Heart right ventricle (tissue), 16 donors: ENCODE measurements at regions not wholly inside any gene's neighbourhood (a gene's known extent, or its start where the extent isn't known, plus 50 kb on each side); places are given as distances from the start of the nearest gene placed in this dataset.
A peak's percentile ranks its signal among the peaks of the same experiment; 100 is the strongest.

Source experiments
- ATAC-seq, 8 donors: fragments of 200-7000 bp; cut with Tn5 transposase; one replicate each; pipeline ENCODE4 v1.9.1; 2020; ENCODE audit warnings: mild to moderate bottlenecking in 8 of 8, moderate library complexity in 8 of 8, moderate number of reproducible peaks in 1 of 8
- DNase-seq, 2 donors: peaks; one replicate each; pipeline ENCODE4 v3.0.0-alpha.2; 2020
- H3K27ac ChIP-seq, 10 donors: fragments of 200-600 bp; sonication (generic) in 2 of 10; one replicate each; pipeline versions ENCODE4 v1.5.0 to v1.8.0; 2020 to 2022; ENCODE audit warnings: mild to moderate bottlenecking in 3 of 10
- H3K27me3 ChIP-seq, 7 donors: fragments of 200-600 bp; one replicate each; pipeline ENCODE4 v1.8.0; 2021 to 2022; ENCODE audit warnings: mild to moderate bottlenecking in 2 of 7
- H3K36me3 ChIP-seq, 9 donors: fragments of 200-600 bp; sonication (generic) in 1 of 9; one replicate each; pipeline versions ENCODE4 v1.5.0 to v1.8.0; 2020 to 2022; ENCODE audit warnings: mild to moderate bottlenecking in 2 of 9
- H3K4me1 ChIP-seq, 9 donors: fragments of 200-600 bp; sonication (generic) in 1 of 9; one replicate each; pipeline versions ENCODE4 v1.5.0 to v1.8.0; 2020 to 2022; ENCODE audit warnings: mild to moderate bottlenecking in 4 of 9
- H3K4me3 ChIP-seq, 10 donors: fragments of 200-600 bp; sonication (generic) in 2 of 10; one replicate each; pipeline versions ENCODE4 v1.5.0 to v1.8.0; 2020 to 2022; ENCODE audit warnings: mild to moderate bottlenecking in 7 of 10, moderate library complexity in 2 of 10
- H3K9me3 ChIP-seq, 11 donors: fragments of 200-600 bp in 10 of 11; sonication (generic) in 2 of 11; one replicate each; pipeline versions ENCODE4 v1.5.0 to v1.8.0; 2013 to 2022; ENCODE audit warnings: mild to moderate bottlenecking in 2 of 11, control low read depth in 1 of 11, moderate library complexity in 1 of 11
- CTCF ChIP-seq, 9 donors: fragments of 200-600 bp; sonication (generic) in 2 of 9; IDR thresholded peaks; one replicate each; pipeline versions ENCODE4 v1.5.0 to v1.8.0; 2021 to 2022; ENCODE audit warnings: antibody characterized with exemption in 9 of 9, mild to moderate bottlenecking in 5 of 9, moderate library complexity in 1 of 9
- WGBS, 2 donors: extraction: QIAGEN DNeasy Blood & Tissue Kit; methylation state at CpG; one replicate each; pipeline ENCODE4 v1.1.7; 2013; ENCODE audit warnings: inconsistent platforms in 1 of 2; 5-methylcytosine and 5-hydroxymethylcytosine counted together
- intact Hi-C, 10 donors: fragments of 100-400 bp; cut with DNase I; formaldehyde crosslinking; loops; one replicate each; pipeline versions ENCODE4 v1.11.1 to v1.14.2; 2022
- donor health status: Arrhythmogenic right ventricular cardiomyopathy.
- donor health status: ischemic (EF 13 %, LVEDD 7.1; RV severe dilation, severe dysfunction).
- donor health status: healthy with polysubstance abuse.
- donor health status: DM: no; HTN: yes; CAD: no.
- donor health status: DM: no; HTN: no; CAD: no.
- donor health status: ischemic (EF 25% LVEDD 6.9; RV normal size, moderate dysfunction).
- donor health status: ischemic (EF 25% LVEDD 5.7; RV mildly dilated, moderate dysfunction).
- donor health status: healthy.
- donor health status: DM: yes; HTN: yes; CAD: no.
- donor health status: Ischemic cardiomyopathy.
- donor health status: ischemic (EF 35%, LVEDD 5.7; RV mildly dilated, moderate dysfunction).
- donor health status: nonischemic (EF 11% LVEDD 7.7; RV severe dilation, severe dysfunction).
- donor health status: DM: yes; HTN: yes; CAD: no.
- donor health status: PGD.
- donor health status: ischemic (EF 29% LVEDD 5.4; RV normal size, mild dysfunction).
- donor health status: nonischemic (EF 23%, LVEDD 6.1; RV moderate dilation, normal function).

DNA sequence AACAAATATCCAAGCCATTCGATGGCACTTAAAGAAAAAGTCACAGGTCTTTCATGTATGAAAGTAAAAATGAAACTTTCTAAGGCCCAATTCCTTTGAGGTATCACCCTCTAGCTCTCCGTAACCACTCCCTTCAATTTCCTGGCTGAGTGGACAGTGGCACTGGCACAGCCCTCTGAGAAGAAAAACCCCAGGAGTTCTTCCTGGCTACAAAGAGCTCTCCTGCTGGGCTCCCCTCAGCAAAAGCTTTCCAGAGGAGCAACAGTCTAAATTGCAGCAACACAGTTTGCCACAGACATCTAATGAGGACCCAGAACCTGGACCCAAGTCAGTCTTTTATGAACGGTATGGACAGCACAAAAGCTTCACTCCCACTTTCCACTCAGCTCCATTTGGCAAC lies 71.8 kb downstream of the FUNDC1 start:
- H3K4me3 ChIP-seq = no peak overlapping the region
- H3K4me1 ChIP-seq = no peaks in the 10 kb centered on the region
- WGBS, 2 donors = 72 to 75% methylated on average over 3 of the region's 3 CpGs
- TF ChIP-seq CTCF (IDR thresholded peaks at IDR 0.05) = no peak
- no peak for DNase-seq
- no peak for ATAC-seq
- H3K9me3 ChIP-seq = no peaks in the 10 kb centered on the region
- H3K27me3 ChIP-seq = peaks cover 0 to 9% (median 0%) of the 10 kb centered on the region in 7 donors
- no peaks in the 10 kb centered on the region for H3K36me3 ChIP-seq
- intact Hi-C loops = no loop called here
- H3K27ac ChIP-seq = no peak overlapping the region

- Histone ChIP-seq H3K9me3 (no peaks in the 10 kb centered on the region), H3K4me3 (no peak overlapping the region), H3K36me3 (no peaks in the 10 kb centered on the region), H3K4me1 (peaks cover 0 to 5% (median 0%) of the 10 kb centered on the region in 9 donors), H3K27ac (no peak overlapping the region), H3K27me3 (peaks cover 0 to 22% (median 0%) of the 10 kb centered on the region in 7 donors)
- DNase-seq (peak in 1 of 2 donors; percentile 4), ATAC-seq (no peak)
- no peak for TF ChIP-seq CTCF (IDR thresholded peaks at IDR 0.05)
- intact Hi-C loops = no loop called here
- 49 to 53% methylated on average over 4 of the region's 4 CpGs for WGBS, 2 donors
These were observed 79.8 kb downstream of the FUNDC1 start for GRCh38 chrX:44462850-44463249.

- DNase-seq = no peak
- Histone ChIP-seq H3K27ac (no peak overlapping the region), H3K9me3 (peaks cover 0 to 4% (median 0%) of the 10 kb centered on the region in 11 donors), H3K4me1 (peaks cover 0 to 5% (median 0%) of the 10 kb centered on the region in 9 donors), H3K36me3 (no peaks in the 10 kb centered on the region), H3K27me3 (peaks cover 0 to 26% (median 0%) of the 10 kb centered on the region in 7 donors), H3K4me3 (no peak overlapping the region)
- ATAC-seq = no peak
- intact Hi-C loops = no loop called here
- no peak for TF ChIP-seq CTCF (IDR thresholded peaks at IDR 0.05)
- 90 to 92% methylated on average over 5 of the region's 5 CpGs for WGBS, 2 donors
These were observed 83.2 kb downstream of the FUNDC1 start for GRCh38 chrX:44459501-44459900.

- no peaks in the 10 kb centered on the region for H3K36me3 ChIP-seq
- no peaks in the 10 kb centered on the region for H3K4me1 ChIP-seq
- WGBS, 2 donors = 71 to 76% methylated on average over 4 of the region's 4 CpGs
- intact Hi-C loops = no loop called here
- H3K4me3 ChIP-seq = no peak overlapping the region
- H3K9me3 ChIP-seq = peaks cover 0 to 4% (median 0%) of the 10 kb centered on the region in 11 donors
- peaks cover 0 to 21% (median 0%) of the 10 kb centered on the region in 7 donors for H3K27me3 ChIP-seq
- no peak for TF ChIP-seq CTCF (IDR thresholded peaks at IDR 0.05)
- DNase-seq = no peak
- no peak for ATAC-seq
- no peak overlapping the region for H3K27ac ChIP-seq
These were observed 86.0 kb downstream of the FUNDC1 start for GRCh38 chrX:44456685-44457084.
